MM.1S (cell line): ENCODE measurements at regions not wholly inside any gene's neighbourhood (a gene's known extent, or its start where the extent isn't known, plus 50 kb on each side); places are given as distances from the start of the nearest gene placed in this dataset.

ENCODE experiments used
- DNase-seq: peaks from one replicate; pipeline ENCODE4 v3.0.0-alpha.2; 2015
- H2AFZ ChIP-seq: fragments of 300-600 bp; sonication (generic); 2 replicates; pipeline ENCODE4 v1.6.0; 2016; ENCODE audit warnings: antibody characterized with exemption, low read length
- H3F3A ChIP-seq: fragments of 300-600 bp; sonication (generic); 2 replicates; pipeline ENCODE4 v1.6.1; 2016; ENCODE audit warnings: mild to moderate bottlenecking, antibody characterized with exemption, low read length, moderate library complexity, mixed read lengths; ENCODE audit not compliant: insufficient read depth
- H3K27ac ChIP-seq: fragments of 300-600 bp; sonication (generic); 2 replicates; pipeline ENCODE4 v1.5.1; 2016; ENCODE audit warnings: mild to moderate bottlenecking, low read length
- H3K27me3 ChIP-seq: fragments of 300-600 bp; sonication (generic); replicated peaks from 2 replicates; pipeline ENCODE4 v1.6.0; 2016; ENCODE audit warnings: low read length; ENCODE audit not compliant: insufficient read depth
- H3K36me3 ChIP-seq: fragments of 300-600 bp; sonication (generic); replicated peaks from 2 replicates; pipeline ENCODE4 v1.6.1; 2016; ENCODE audit warnings: mild to moderate bottlenecking, low read length, mixed read lengths; ENCODE audit not compliant: insufficient read depth
- H3K4me1 ChIP-seq: fragments of 300-600 bp; sonication (generic); 2 replicates; pipeline ENCODE4 v1.6.1; 2016; ENCODE audit warnings: low read length, mixed read lengths
- H3K4me2 ChIP-seq: fragments of 300-600 bp; sonication (generic); 2 replicates; pipeline ENCODE4 v1.6.0; 2016; ENCODE audit warnings: low read depth, low read length
- H3K4me3 ChIP-seq: fragments of 300-600 bp; sonication (generic); 2 replicates; pipeline ENCODE4 v1.5.1; 2016; ENCODE audit warnings: low read length, mixed read lengths
- H3K79me2 ChIP-seq: fragments of 300-600 bp; sonication (generic); 2 replicates; pipeline ENCODE4 v1.6.1; 2016; ENCODE audit warnings: mixed run types, low read length, mixed read lengths
- H3K9ac ChIP-seq: fragments of 300-600 bp; sonication (generic); 2 replicates; pipeline ENCODE4 v1.6.1; 2016; ENCODE audit warnings: low read length, mixed read lengths
- H3K9me2 ChIP-seq: fragments of 300-600 bp; sonication (generic); replicated peaks from 2 replicates; pipeline ENCODE4 v1.6.1; 2016; ENCODE audit warnings: mild to moderate bottlenecking, low read length, mixed read lengths; ENCODE audit not compliant: insufficient read depth
- H3K9me3 ChIP-seq: fragments of 300-600 bp; sonication (generic); replicated peaks from 2 replicates; pipeline ENCODE4 v1.6.1; 2016; ENCODE audit warnings: mild to moderate bottlenecking, low read length, mixed read lengths; ENCODE audit not compliant: insufficient read depth
- H4K20me1 ChIP-seq: fragments of 300-600 bp; sonication (generic); 2 replicates; pipeline ENCODE4 v1.6.1; 2016; ENCODE audit warnings: mild to moderate bottlenecking, low read length, moderate library complexity, mixed read lengths; ENCODE audit not compliant: insufficient read depth
- CTCF ChIP-seq: fragments of 300-600 bp; sonication (generic); IDR thresholded peaks from 2 replicates; pipeline ENCODE4 v1.5.1; 2016; ENCODE audit warnings: antibody characterized with exemption, low read length, mixed read lengths
- EZH2 ChIP-seq: fragments of 300-600 bp; sonication (generic); optimal IDR thresholded peaks from 2 replicates; pipeline ENCODE3; 2017; ENCODE audit warnings: low read depth, mild to moderate bottlenecking, antibody characterized with exemption, low read length, mixed read lengths
- EZH2phosphoT487 ChIP-seq: fragments of 300-600 bp; sonication (generic); IDR thresholded peaks from 2 replicates; pipeline ENCODE4 v1.6.1; 2018; ENCODE audit warnings: antibody characterized with exemption, low read length

GRCh38 chr3:18888370-18888769 lies 259.9 kb upstream of the KCNH8 start:
- Histone ChIP-seq H3K9me2 (no peaks in the 10 kb centered on the region), H3F3A (no peaks in the 10 kb centered on the region)
- no peak for DNase-seq

GRCh38 chr3:18886331-18886730 lies 262.0 kb upstream of the KCNH8 start:
- Histone ChIP-seq H3F3A (no peaks in the 10 kb centered on the region), H3K9me2 (no peaks in the 10 kb centered on the region), H2AFZ (no peak overlapping the region), H3K9ac (no peak overlapping the region), H3K4me1 (no peaks in the 10 kb centered on the region), H3K4me3 (no peak overlapping the region), H3K36me3 (no peaks in the 10 kb centered on the region), H3K27ac (no peak overlapping the region), H3K9me3 (no peaks in the 10 kb centered on the region), H3K27me3 (no peaks in the 10 kb centered on the region), H4K20me1 (no peaks in the 10 kb centered on the region), H3K79me2 (no peaks in the 10 kb centered on the region), H3K4me2 (no peak overlapping the region)
- TF ChIP-seq CTCF (no peak), EZH2 (no peak), EZH2phosphoT487 (no peak)
- DNase-seq = no peak

More at GRCh38 chr3:18888370-18888769, 259.9 kb upstream of the KCNH8 start:
- no peak overlapping the region for H3K4me3 ChIP-seq
- TF ChIP-seq CTCF (no peak), EZH2phosphoT487 (no peak), EZH2 (no peak)
- no peaks in the 10 kb centered on the region for H3K27me3 ChIP-seq
- no peak overlapping the region for H2AFZ ChIP-seq
- no peaks in the 10 kb centered on the region for H4K20me1 ChIP-seq
- no peak overlapping the region for H3K27ac ChIP-seq
- no peaks in the 10 kb centered on the region for H3K4me1 ChIP-seq
- H3K9me3 ChIP-seq = no peaks in the 10 kb centered on the region
- no peaks in the 10 kb centered on the region for H3K36me3 ChIP-seq
- H3K9ac ChIP-seq = no peak overlapping the region
- no peaks in the 10 kb centered on the region for H3K79me2 ChIP-seq
- H3K4me2 ChIP-seq = no peak overlapping the region

DNA sequence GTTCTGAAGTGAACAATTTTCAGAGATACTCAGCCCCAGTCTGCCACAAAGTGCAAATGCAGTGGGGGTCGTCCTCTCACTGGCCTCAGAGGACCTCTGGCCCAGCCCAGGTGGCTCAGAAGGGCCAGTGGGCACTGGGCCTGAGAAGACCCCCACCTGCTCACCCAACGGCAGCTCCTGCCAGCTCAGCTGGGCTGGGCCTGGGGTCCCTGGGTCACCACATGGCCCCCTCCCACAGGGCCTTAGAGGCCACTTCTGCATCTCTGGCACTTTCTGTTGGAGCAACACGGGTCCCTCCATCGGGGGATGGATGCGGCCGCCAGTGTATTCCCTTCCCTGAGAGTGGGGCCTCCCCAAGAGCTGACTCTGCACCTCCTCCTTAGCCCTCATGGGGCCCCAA lies 262.7 kb upstream of the KCNH8 start:
- Histone ChIP-seq H3F3A (no peaks in the 10 kb centered on the region), H3K9me2 (no peaks in the 10 kb centered on the region), H3K36me3 (no peaks in the 10 kb centered on the region), H3K27me3 (no peaks in the 10 kb centered on the region), H3K79me2 (no peaks in the 10 kb centered on the region), H3K4me2 (no peak overlapping the region), H3K4me3 (no peak overlapping the region), H3K9ac (no peak overlapping the region), H3K27ac (no peak overlapping the region), H3K4me1 (no peaks in the 10 kb centered on the region), H2AFZ (no peak overlapping the region), H3K9me3 (no peaks in the 10 kb centered on the region), H4K20me1 (no peaks in the 10 kb centered on the region)
- TF ChIP-seq CTCF = no peak
- no peak for TF ChIP-seq EZH2
- no peak for TF ChIP-seq EZH2phosphoT487
- no peak for DNase-seq
